B cell (primary cell): ENCODE measurements at regions not wholly inside any gene's neighbourhood (a gene's known extent, or its start where the extent isn't known, plus 50 kb on each side); places are given as distances from the start of the nearest gene placed in this dataset.

Experiments used
- ATAC-seq: fragments of 200-7000 bp; cut with Tn5 transposase; one replicate; pipeline ENCODE4 v1.10.0; 2021; ENCODE audit warnings: low read depth, mild to moderate bottlenecking, moderate number of reproducible peaks, moderate library complexity
- CTCF ChIA-PET: fragments of 350-600 bp; sonication (Branson Sonifier 250); formaldehyde crosslinking; loops from one replicate; lab custom pipeline; 2021; ENCODE audit warnings: antibody characterized with exemption, inconsistent platforms; lab: Charles Lee
- POLR2A ChIA-PET: fragments of 350-600 bp; sonication (Branson Sonifier 250); formaldehyde crosslinking; loops from one replicate; lab custom pipeline; 2021; ENCODE audit warnings: antibody characterized with exemption; lab: Charles Lee
- DNase-seq: peaks from one replicate; pipeline ENCODE4 v3.0.0; 2013
- H2AFZ ChIP-seq: 2 replicates; pipeline ENCODE4 v1.6.1; 2012; ENCODE audit warnings: mild to moderate bottlenecking, low read depth, low read length; ENCODE audit not compliant: insufficient read depth, poor library complexity, severe bottlenecking
- H3K27ac ChIP-seq, 2 donors: 1 replicate in 1 of 2; 2 replicates in 1 of 2; pipeline ENCODE4 v1.5.1; 2012 to 2013; ENCODE audit warnings: low read length in 2 of 2, mild to moderate bottlenecking in 2 of 2, moderate library complexity in 1 of 2
- H3K27me3 ChIP-seq, 4 experiments: fragments of 200-600 bp in 1 of 4; sonication (generic) in 1 of 4; replicated peaks in 1 of 4; 1 replicate in 2 of 4; 2 replicates in 2 of 4; pipeline versions ENCODE4 v1.6.1 to v1.7.0; 2013 to 2016; ENCODE audit warnings: low read length in 3 of 4, mild to moderate bottlenecking in 2 of 4, mixed read lengths in 1 of 4, moderate library complexity in 1 of 4; ENCODE audit not compliant: insufficient read depth in 4 of 4, control insufficient read depth in 3 of 4; ENCODE audit errors: control extremely low read depth in 1 of 4
- H3K36me3 ChIP-seq, 2 experiments: replicated peaks in 1 of 2; 1 replicate in 1 of 2; 2 replicates in 1 of 2; pipeline versions ENCODE4 v1.6.1 to v1.7.1; 2013; ENCODE audit warnings: low read length in 1 of 2; ENCODE audit not compliant: insufficient read depth in 2 of 2, control insufficient read depth in 1 of 2; ENCODE audit errors: control extremely low read depth in 1 of 2, extremely low read depth in 1 of 2
- H3K4me1 ChIP-seq, 2 donors: fragments of 200-600 bp in 1 of 2; sonication (generic) in 1 of 2; 1 replicate in 1 of 2; 2 replicates in 1 of 2; pipeline versions ENCODE4 v1.5.1 to v1.6.1; 2013 to 2017; ENCODE audit warnings: low read length in 2 of 2; ENCODE audit not compliant: control insufficient read depth in 2 of 2, insufficient read depth in 2 of 2
- H3K4me2 ChIP-seq: replicated peaks from 2 replicates; pipeline ENCODE3; 2012; ENCODE audit warnings: mild to moderate bottlenecking, low read depth, low read length; ENCODE audit not compliant: poor library complexity, severe bottlenecking
- H3K4me3 ChIP-seq, 5 experiments: fragments of 200-600 bp in 1 of 5; sonication (generic) in 1 of 5; 1 replicate in 3 of 5; 2 replicates in 2 of 5; pipeline versions ENCODE4 v1.5.1 to v1.7.0; 2011 to 2016; ENCODE audit warnings: low read length in 4 of 5, mild to moderate bottlenecking in 4 of 5, low read depth in 2 of 5, control low read depth in 1 of 5, moderate library complexity in 1 of 5; ENCODE audit not compliant: insufficient read depth in 1 of 5; ENCODE audit errors: control extremely low read depth in 1 of 5, extremely low read depth in 1 of 5
- H3K79me2 ChIP-seq: fragments of 200-600 bp; sonication (generic); one replicate; pipeline ENCODE4 v1.6.0; 2016; ENCODE audit warnings: low read length; ENCODE audit not compliant: control insufficient read depth, insufficient read depth
- H3K9ac ChIP-seq: fragments of 200-600 bp; sonication (generic); 2 replicates; pipeline ENCODE4 v1.6.1; 2017; ENCODE audit warnings: mild to moderate bottlenecking, low read length, moderate library complexity
- H3K9me3 ChIP-seq, 3 donors: one replicate each; pipeline versions ENCODE4 v1.6.1 to v1.7.1; 2013; ENCODE audit warnings: low read length in 2 of 3; ENCODE audit not compliant: control insufficient read depth in 2 of 3, insufficient read depth in 1 of 3; ENCODE audit errors: control extremely low read depth in 1 of 3
- H4K20me1 ChIP-seq: 2 replicates; pipeline ENCODE4 v1.6.0; 2012; ENCODE audit warnings: mild to moderate bottlenecking, low read length; ENCODE audit not compliant: insufficient read depth, control insufficient read depth, poor library complexity, severe bottlenecking
- H3K27ac Mint-ChIP-seq: one replicate; pipeline ENCODE4 v1.8.0; 2021; ENCODE audit warnings: mixed read lengths
- H3K27me3 Mint-ChIP-seq: one replicate; pipeline ENCODE4 v1.8.0; 2021; ENCODE audit warnings: mixed read lengths
- H3K4me1 Mint-ChIP-seq: one replicate; pipeline ENCODE4 v1.8.0; 2021; ENCODE audit warnings: mixed read lengths
- H3K4me3 Mint-ChIP-seq: one replicate; pipeline ENCODE4 v1.8.0; 2021; ENCODE audit warnings: mixed read lengths
- H3K9me3 Mint-ChIP-seq: one replicate; pipeline ENCODE4 v1.8.0; 2022; ENCODE audit warnings: mixed read lengths; ENCODE audit not compliant: insufficient read depth
- CTCF ChIP-seq: fragments of 200-600 bp; IDR thresholded peaks from one replicate; pipeline ENCODE4 v1.8.0; 2022; ENCODE audit warnings: antibody characterized with exemption, mild to moderate bottlenecking
- EZH2 ChIP-seq: IDR thresholded peaks from 2 replicates; pipeline ENCODE4 v1.6.1; 2012; ENCODE audit warnings: borderline replicate concordance, low read depth, mild to moderate bottlenecking, moderate library complexity, low read length; ENCODE audit not compliant: insufficient read depth, poor library complexity, severe bottlenecking
- WGBS: methylation state at CpG from one replicate; pipeline ENCODE4 v1.1.5; 2013; ENCODE audit warnings: missing lambda C conversion rate; ENCODE audit not compliant: insufficient coverage; 5-methylcytosine and 5-hydroxymethylcytosine counted together
- intact Hi-C: fragments of 100-400 bp; cut with micrococcal nuclease; formaldehyde crosslinking; loops from one replicate; pipeline ENCODE4 v1.10.0; 2022

DNA sequence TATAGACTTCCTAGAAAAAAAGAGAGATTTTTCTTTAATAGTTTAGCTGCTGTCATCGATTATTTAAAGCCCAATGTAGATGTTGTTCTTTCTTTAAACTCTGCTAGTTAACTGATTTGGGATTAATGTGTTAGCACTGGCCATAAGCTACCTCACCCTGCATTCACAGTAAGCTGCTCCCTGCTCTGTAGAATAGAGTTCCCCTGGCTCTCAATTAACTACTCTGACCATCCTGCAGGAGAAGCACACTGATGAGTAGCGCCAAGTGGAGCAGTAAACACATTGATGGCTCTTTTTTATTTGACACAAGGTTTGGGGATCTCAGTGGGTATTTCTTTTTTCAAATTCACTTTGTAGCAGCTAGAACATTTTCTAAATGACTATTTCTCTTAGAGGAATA lies 807.9 kb upstream of the ZNF608 start:
- Histone ChIP-seq H3K4me2 (no peak overlapping the region), H3K4me1 (no peaks in the 10 kb centered on the region), H3K9ac (no peak overlapping the region), H3K9me3 (no peaks in the 10 kb centered on the region), H3K36me3 (no peaks in the 10 kb centered on the region), H3K27ac (no peak overlapping the region), H4K20me1 (no peaks in the 10 kb centered on the region), H3K4me3 (no peak overlapping the region), H3K79me2 (no peaks in the 10 kb centered on the region), H2AFZ (no peak overlapping the region), H3K27me3 (no peaks in the 10 kb centered on the region)
- TF ChIP-seq CTCF (no peak), EZH2 (no peak)
- POLR2A ChIA-PET, result no interaction called here
- Mint-ChIP-seq H3K4me3 (no peak overlapping the region), H3K4me1 (no peaks in the 10 kb centered on the region), H3K27me3 (no peaks in the 10 kb centered on the region), H3K9me3 (no peaks in the 10 kb centered on the region), H3K27ac (no peak overlapping the region)
- CTCF ChIA-PET, result no interaction called here
- DNase-seq (no peak), ATAC-seq (no peak)
- intact Hi-C loops, result no loop called here
- no CpG with 5 or more reads among the region's 2 CpGs for WGBS

DNA sequence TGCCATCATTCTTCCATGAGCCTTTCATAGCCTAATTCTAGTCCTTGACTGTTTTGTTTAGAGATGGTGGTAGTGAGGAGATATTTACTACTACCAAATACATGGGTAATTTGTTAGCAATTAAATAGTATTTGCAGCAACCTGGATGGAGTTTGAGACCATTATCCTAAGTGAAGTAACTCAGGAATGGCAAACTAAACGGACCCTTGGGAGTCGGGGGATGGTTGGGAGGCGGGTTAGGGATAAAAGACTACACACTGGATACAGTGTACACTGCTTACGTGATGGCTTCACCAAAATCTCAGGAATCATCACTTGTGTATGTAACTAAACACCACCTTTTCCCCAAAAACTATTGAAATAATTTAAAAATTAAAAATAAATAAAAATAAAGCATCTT lies 809.2 kb upstream of the ZNF608 start:
- H3K9me3 Mint-ChIP-seq, result no peaks in the 10 kb centered on the region
- DNase-seq (no peak), ATAC-seq (no peak)
- no peak overlapping the region for H3K4me2 ChIP-seq
- no peak overlapping the region for H3K4me3 Mint-ChIP-seq
- H3K27ac ChIP-seq, result no peak overlapping the region
- H3K27me3 ChIP-seq, result no peaks in the 10 kb centered on the region
- no peak overlapping the region for H3K27ac Mint-ChIP-seq
- H3K79me2 ChIP-seq, result no peaks in the 10 kb centered on the region
- H3K36me3 ChIP-seq, result no peaks in the 10 kb centered on the region
- WGBS, result 96% methylated on average over 3 of the region's 4 CpGs
- H3K4me1 ChIP-seq, result no peaks in the 10 kb centered on the region
- ChIA-PET CTCF (no interaction called here), POLR2A (no interaction called here)
- H3K9me3 ChIP-seq, result no peaks in the 10 kb centered on the region
- intact Hi-C loops, result no loop called here
- H4K20me1 ChIP-seq, result no peaks in the 10 kb centered on the region
- H2AFZ ChIP-seq, result no peak overlapping the region
- no peaks in the 10 kb centered on the region for H3K27me3 Mint-ChIP-seq
- TF ChIP-seq EZH2 (no peak), CTCF (no peak)
- H3K4me1 Mint-ChIP-seq, result no peaks in the 10 kb centered on the region
- H3K4me3 ChIP-seq, result no peak overlapping the region
- no peak overlapping the region for H3K9ac ChIP-seq
